B cell (primary cell): ENCODE measurements at regions not wholly inside any gene's neighbourhood (a gene's known extent, or its start where the extent isn't known, plus 50 kb on each side); places are given as distances from the start of the nearest gene placed in this dataset.

ENCODE experiments used
- ATAC-seq: fragments of 200-7000 bp; cut with Tn5 transposase; one replicate; pipeline ENCODE4 v1.10.0; 2021; ENCODE audit warnings: low read depth, mild to moderate bottlenecking, moderate number of reproducible peaks, moderate library complexity
- CTCF ChIA-PET: fragments of 350-600 bp; sonication (Branson Sonifier 250); formaldehyde crosslinking; loops from one replicate; lab custom pipeline; 2021; ENCODE audit warnings: antibody characterized with exemption, inconsistent platforms; lab: Charles Lee
- POLR2A ChIA-PET: fragments of 350-600 bp; sonication (Branson Sonifier 250); formaldehyde crosslinking; loops from one replicate; lab custom pipeline; 2021; ENCODE audit warnings: antibody characterized with exemption; lab: Charles Lee
- DNase-seq: peaks from one replicate; pipeline ENCODE4 v3.0.0; 2013
- H2AFZ ChIP-seq: 2 replicates; pipeline ENCODE4 v1.6.1; 2012; ENCODE audit warnings: mild to moderate bottlenecking, low read depth, low read length; ENCODE audit not compliant: insufficient read depth, poor library complexity, severe bottlenecking
- H3K27ac ChIP-seq, 2 donors: 1 replicate in 1 of 2; 2 replicates in 1 of 2; pipeline ENCODE4 v1.5.1; 2012 to 2013; ENCODE audit warnings: low read length in 2 of 2, mild to moderate bottlenecking in 2 of 2, moderate library complexity in 1 of 2
- H3K27me3 ChIP-seq, 4 experiments: fragments of 200-600 bp in 1 of 4; sonication (generic) in 1 of 4; replicated peaks in 1 of 4; 1 replicate in 2 of 4; 2 replicates in 2 of 4; pipeline versions ENCODE4 v1.6.1 to v1.7.0; 2013 to 2016; ENCODE audit warnings: low read length in 3 of 4, mild to moderate bottlenecking in 2 of 4, mixed read lengths in 1 of 4, moderate library complexity in 1 of 4; ENCODE audit not compliant: insufficient read depth in 4 of 4, control insufficient read depth in 3 of 4; ENCODE audit errors: control extremely low read depth in 1 of 4
- H3K36me3 ChIP-seq, 2 experiments: replicated peaks in 1 of 2; 1 replicate in 1 of 2; 2 replicates in 1 of 2; pipeline versions ENCODE4 v1.6.1 to v1.7.1; 2013; ENCODE audit warnings: low read length in 1 of 2; ENCODE audit not compliant: insufficient read depth in 2 of 2, control insufficient read depth in 1 of 2; ENCODE audit errors: control extremely low read depth in 1 of 2, extremely low read depth in 1 of 2
- H3K4me1 ChIP-seq, 2 donors: fragments of 200-600 bp in 1 of 2; sonication (generic) in 1 of 2; 1 replicate in 1 of 2; 2 replicates in 1 of 2; pipeline versions ENCODE4 v1.5.1 to v1.6.1; 2013 to 2017; ENCODE audit warnings: low read length in 2 of 2; ENCODE audit not compliant: control insufficient read depth in 2 of 2, insufficient read depth in 2 of 2
- H3K4me2 ChIP-seq: replicated peaks from 2 replicates; pipeline ENCODE3; 2012; ENCODE audit warnings: mild to moderate bottlenecking, low read depth, low read length; ENCODE audit not compliant: poor library complexity, severe bottlenecking
- H3K4me3 ChIP-seq, 5 experiments: fragments of 200-600 bp in 1 of 5; sonication (generic) in 1 of 5; 1 replicate in 3 of 5; 2 replicates in 2 of 5; pipeline versions ENCODE4 v1.5.1 to v1.7.0; 2011 to 2016; ENCODE audit warnings: low read length in 4 of 5, mild to moderate bottlenecking in 4 of 5, low read depth in 2 of 5, control low read depth in 1 of 5, moderate library complexity in 1 of 5; ENCODE audit not compliant: insufficient read depth in 1 of 5; ENCODE audit errors: control extremely low read depth in 1 of 5, extremely low read depth in 1 of 5
- H3K79me2 ChIP-seq: fragments of 200-600 bp; sonication (generic); one replicate; pipeline ENCODE4 v1.6.0; 2016; ENCODE audit warnings: low read length; ENCODE audit not compliant: control insufficient read depth, insufficient read depth
- H3K9ac ChIP-seq: fragments of 200-600 bp; sonication (generic); 2 replicates; pipeline ENCODE4 v1.6.1; 2017; ENCODE audit warnings: mild to moderate bottlenecking, low read length, moderate library complexity
- H3K9me3 ChIP-seq, 3 donors: one replicate each; pipeline versions ENCODE4 v1.6.1 to v1.7.1; 2013; ENCODE audit warnings: low read length in 2 of 3; ENCODE audit not compliant: control insufficient read depth in 2 of 3, insufficient read depth in 1 of 3; ENCODE audit errors: control extremely low read depth in 1 of 3
- H4K20me1 ChIP-seq: 2 replicates; pipeline ENCODE4 v1.6.0; 2012; ENCODE audit warnings: mild to moderate bottlenecking, low read length; ENCODE audit not compliant: insufficient read depth, control insufficient read depth, poor library complexity, severe bottlenecking
- H3K27ac Mint-ChIP-seq: one replicate; pipeline ENCODE4 v1.8.0; 2021; ENCODE audit warnings: mixed read lengths
- H3K27me3 Mint-ChIP-seq: one replicate; pipeline ENCODE4 v1.8.0; 2021; ENCODE audit warnings: mixed read lengths
- H3K4me1 Mint-ChIP-seq: one replicate; pipeline ENCODE4 v1.8.0; 2021; ENCODE audit warnings: mixed read lengths
- H3K4me3 Mint-ChIP-seq: one replicate; pipeline ENCODE4 v1.8.0; 2021; ENCODE audit warnings: mixed read lengths
- H3K9me3 Mint-ChIP-seq: one replicate; pipeline ENCODE4 v1.8.0; 2022; ENCODE audit warnings: mixed read lengths; ENCODE audit not compliant: insufficient read depth
- EZH2 ChIP-seq: IDR thresholded peaks from 2 replicates; pipeline ENCODE4 v1.6.1; 2012; ENCODE audit warnings: borderline replicate concordance, low read depth, mild to moderate bottlenecking, moderate library complexity, low read length; ENCODE audit not compliant: insufficient read depth, poor library complexity, severe bottlenecking
- WGBS: methylation state at CpG from one replicate; pipeline ENCODE4 v1.1.5; 2013; ENCODE audit warnings: missing lambda C conversion rate; ENCODE audit not compliant: insufficient coverage; 5-methylcytosine and 5-hydroxymethylcytosine counted together
- intact Hi-C: fragments of 100-400 bp; cut with micrococcal nuclease; formaldehyde crosslinking; loops from one replicate; pipeline ENCODE4 v1.10.0; 2022
- TF ChIP-seq, protein P1 (sequence below): fragments of 200-600 bp; IDR thresholded peaks from one replicate; pipeline ENCODE4 v1.8.0; 2022; ENCODE audit warnings: antibody characterized with exemption, mild to moderate bottlenecking

DNA sequence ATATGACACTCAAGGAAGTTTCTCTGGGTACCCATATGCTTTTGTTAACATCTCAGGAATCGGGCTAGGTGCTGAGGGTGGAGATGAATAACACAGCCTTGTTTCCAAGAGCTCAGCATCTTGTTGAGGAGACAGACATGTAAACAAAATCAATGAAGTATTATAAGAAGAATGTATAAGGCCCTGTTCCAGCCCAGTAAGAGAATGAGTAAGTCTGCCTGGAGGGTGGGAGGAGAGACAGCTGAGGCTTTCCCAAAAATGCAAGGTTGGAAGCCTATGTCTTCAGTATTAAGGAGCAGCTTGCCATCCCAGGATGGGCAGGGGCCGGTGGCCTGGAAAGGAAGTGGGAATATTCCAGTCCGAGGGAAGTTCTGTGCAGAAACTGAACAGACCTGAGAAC, 615.3 kb upstream of the BTBD3 start:
- Histone ChIP-seq H3K4me3 (no peak overlapping the region), H2AFZ (no peak overlapping the region), H3K4me1 (no peaks in the 10 kb centered on the region), H3K27ac (no peak overlapping the region), H3K9ac (no peak overlapping the region), H3K79me2 (no peaks in the 10 kb centered on the region), H3K27me3 (no peaks in the 10 kb centered on the region), H3K9me3 (peaks cover 0 to 3% (median 0%) of the 10 kb centered on the region in 3 donors), H3K36me3 (no peaks in the 10 kb centered on the region), H4K20me1 (no peaks in the 10 kb centered on the region), H3K4me2 (no peak overlapping the region)
- Mint-ChIP-seq H3K27me3 (no peaks in the 10 kb centered on the region), H3K4me1 (no peaks in the 10 kb centered on the region), H3K27ac (no peak overlapping the region), H3K9me3 (peaks cover 2% of the 10 kb centered on the region), H3K4me3 (no peak overlapping the region)
- 83% methylated on average over 2 of the region's 3 CpGs for WGBS
- DNase-seq (no peak), ATAC-seq (no peak)
- ChIA-PET CTCF (no interaction called here), POLR2A (no interaction called here)
- no peak for TF ChIP-seq EZH2
- TF ChIP-seq, protein P1, sequence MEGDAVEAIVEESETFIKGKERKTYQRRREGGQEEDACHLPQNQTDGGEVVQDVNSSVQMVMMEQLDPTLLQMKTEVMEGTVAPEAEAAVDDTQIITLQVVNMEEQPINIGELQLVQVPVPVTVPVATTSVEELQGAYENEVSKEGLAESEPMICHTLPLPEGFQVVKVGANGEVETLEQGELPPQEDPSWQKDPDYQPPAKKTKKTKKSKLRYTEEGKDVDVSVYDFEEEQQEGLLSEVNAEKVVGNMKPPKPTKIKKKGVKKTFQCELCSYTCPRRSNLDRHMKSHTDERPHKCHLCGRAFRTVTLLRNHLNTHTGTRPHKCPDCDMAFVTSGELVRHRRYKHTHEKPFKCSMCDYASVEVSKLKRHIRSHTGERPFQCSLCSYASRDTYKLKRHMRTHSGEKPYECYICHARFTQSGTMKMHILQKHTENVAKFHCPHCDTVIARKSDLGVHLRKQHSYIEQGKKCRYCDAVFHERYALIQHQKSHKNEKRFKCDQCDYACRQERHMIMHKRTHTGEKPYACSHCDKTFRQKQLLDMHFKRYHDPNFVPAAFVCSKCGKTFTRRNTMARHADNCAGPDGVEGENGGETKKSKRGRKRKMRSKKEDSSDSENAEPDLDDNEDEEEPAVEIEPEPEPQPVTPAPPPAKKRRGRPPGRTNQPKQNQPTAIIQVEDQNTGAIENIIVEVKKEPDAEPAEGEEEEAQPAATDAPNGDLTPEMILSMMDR = no peak
- intact Hi-C loops = no loop called here

DNA sequence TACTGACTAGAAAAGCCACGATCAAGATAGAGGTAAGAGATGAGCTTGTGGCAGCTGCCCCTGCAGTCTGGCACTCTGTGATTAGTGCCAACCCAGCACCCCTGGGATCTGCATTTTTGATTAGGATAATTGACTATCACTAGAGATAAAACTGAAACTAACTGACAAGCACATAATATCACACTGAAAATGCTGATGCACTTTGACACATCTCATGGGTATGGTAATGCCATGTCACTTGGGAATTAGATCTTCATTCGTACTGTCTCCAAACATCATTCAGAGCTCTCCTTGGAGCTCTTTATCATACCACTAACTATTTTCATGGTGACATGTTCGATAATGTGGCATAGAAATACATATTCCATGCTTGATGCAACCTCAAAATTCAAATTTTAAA, 612.9 kb upstream of the BTBD3 start:
- Histone ChIP-seq H3K79me2 (no peaks in the 10 kb centered on the region), H3K36me3 (no peaks in the 10 kb centered on the region), H2AFZ (no peak overlapping the region), H3K4me3 (no peak overlapping the region), H4K20me1 (no peaks in the 10 kb centered on the region), H3K4me2 (no peak overlapping the region), H3K9ac (no peak overlapping the region), H3K27ac (no peak overlapping the region), H3K9me3 (peaks cover 0 to 3% (median 0%) of the 10 kb centered on the region in 3 donors), H3K4me1 (no peaks in the 10 kb centered on the region), H3K27me3 (no peaks in the 10 kb centered on the region)
- ATAC-seq (no peak), DNase-seq (no peak)
- intact Hi-C loops = no loop called here
- H3K9me3 Mint-ChIP-seq = peaks cover 2% of the 10 kb centered on the region
- TF ChIP-seq EZH2 = no peak
- TF ChIP-seq, protein P1 = no peak
- WGBS = 100% methylated on average over 1 of the region's 3 CpGs
- no peak overlapping the region for H3K27ac Mint-ChIP-seq
- POLR2A ChIA-PET = no interaction called here
- no peaks in the 10 kb centered on the region for H3K27me3 Mint-ChIP-seq
- CTCF ChIA-PET = no interaction called here
- H3K4me3 Mint-ChIP-seq = no peak overlapping the region
- no peaks in the 10 kb centered on the region for H3K4me1 Mint-ChIP-seq
